ENCODE measurements at regions not wholly inside any gene's neighbourhood (a gene's known extent, or its start where the extent isn't known, plus 50 kb on each side); places are given as distances from the start of the nearest gene placed in this dataset.

DNA sequence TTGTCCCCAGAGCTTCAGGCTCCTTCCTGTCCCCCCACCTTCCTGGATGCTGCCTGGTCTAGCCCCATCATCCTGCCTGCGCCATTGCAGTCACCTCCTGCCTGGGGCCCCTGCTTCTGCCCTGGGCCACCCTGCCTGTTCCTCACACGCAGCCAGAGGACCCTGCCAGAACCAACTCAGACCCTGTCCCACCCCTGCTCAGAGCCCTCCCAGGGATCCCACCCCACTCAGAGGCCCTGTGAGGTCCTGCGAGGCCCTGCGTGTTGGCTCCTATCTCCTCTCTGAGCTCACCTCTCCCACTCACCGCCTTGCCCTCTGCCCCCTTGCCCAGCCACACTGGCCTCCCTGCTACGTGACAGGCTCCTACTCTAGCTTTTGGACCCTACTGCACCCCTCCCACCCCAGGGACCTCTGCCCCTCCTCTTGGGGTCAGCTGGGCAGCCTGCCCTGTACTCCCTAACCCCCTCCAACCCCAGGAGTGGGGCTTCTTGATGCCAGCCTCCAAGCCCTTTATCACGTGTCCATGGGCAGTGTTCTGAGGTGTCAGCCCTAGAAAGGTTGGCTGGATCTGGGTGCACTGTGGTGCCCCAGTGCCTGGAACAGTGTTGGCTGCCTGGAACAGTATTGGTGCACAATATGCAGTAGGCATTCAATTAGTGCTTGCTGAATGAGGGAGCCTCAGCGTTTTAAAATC is 68.3 kb downstream of the CEBPB start:
- DNase-seq: no peak

DNA sequence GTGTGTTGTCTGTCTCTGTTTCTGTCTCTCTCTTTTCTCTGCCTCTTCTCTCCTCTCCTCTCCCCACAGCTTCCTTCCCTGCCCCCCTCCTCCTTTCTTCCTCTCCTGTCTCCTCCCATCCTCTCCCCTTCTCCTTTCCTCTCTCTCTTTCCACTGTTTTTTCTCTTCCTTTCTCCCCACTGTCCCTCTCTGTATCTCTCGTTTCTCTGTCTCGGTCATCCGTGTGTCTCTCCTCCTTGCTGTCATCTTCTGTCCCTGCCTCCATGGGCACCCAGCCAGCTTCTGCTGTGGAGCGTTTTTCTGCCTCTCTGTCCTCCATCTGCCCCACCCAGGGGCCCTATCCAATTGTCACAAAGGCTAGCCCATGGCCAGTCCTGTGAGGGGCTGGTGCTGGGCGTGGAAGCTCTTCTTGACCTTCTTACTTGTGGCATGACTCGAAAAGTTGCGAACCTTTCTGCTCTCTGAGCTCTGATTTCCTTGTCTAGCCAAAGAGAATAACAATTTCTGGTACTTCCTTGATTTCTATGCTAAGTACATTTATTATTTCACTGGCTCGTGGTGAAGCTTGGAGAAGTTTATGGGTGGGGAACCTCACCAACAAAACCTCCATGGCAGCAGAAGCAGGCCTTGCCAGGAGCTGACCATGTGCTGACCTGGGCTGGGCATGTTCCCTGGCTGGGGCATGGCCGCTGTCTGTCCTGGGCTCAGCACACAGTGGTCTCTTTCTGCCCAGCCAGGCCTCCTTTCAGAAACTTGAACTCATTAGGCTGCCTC is 69.3 kb downstream of the CEBPB start:
- DNase-seq: no peak

DNA sequence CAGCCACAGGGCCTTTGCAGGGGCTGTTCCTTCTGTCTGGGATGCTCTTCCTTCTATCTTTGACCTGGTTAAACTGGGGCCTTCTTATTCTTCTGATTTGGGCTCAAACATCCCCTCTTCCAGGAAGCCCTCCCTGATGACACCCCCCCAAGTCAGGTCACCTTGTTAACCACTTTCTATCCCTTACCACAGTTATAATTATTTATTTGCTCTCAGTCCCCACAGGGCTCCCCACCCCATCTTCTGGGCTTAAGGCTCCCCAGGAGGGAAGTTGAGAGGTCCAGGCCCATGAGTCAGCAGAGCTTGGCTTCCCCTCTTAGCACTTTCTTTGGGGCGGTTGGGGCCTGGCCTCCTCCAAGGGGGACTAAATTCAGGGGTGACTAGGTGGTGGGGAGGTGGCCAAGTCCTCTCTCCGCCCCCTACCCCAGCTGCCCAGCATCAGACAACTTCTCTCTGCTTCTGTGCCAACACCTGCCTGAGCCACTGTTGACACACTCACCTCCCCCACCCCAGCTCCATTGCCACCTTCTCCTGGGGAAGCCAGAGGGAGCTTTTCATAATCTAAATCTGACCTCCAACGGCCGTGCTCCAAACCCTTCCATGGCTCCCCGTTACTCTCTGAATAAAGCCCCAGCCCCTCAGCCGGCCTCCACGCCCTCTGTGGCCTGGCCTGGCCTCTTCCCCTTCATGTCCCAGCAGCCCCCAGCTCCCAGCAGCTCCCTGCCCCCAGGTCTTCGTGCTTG is 70.0 kb downstream of the CEBPB start:
- DNase-seq: no peak

- no peak for DNase-seq
Observed at GRCh38 chr20:50261471-50262212, 71.0 kb downstream of the CEBPB start.

DNA sequence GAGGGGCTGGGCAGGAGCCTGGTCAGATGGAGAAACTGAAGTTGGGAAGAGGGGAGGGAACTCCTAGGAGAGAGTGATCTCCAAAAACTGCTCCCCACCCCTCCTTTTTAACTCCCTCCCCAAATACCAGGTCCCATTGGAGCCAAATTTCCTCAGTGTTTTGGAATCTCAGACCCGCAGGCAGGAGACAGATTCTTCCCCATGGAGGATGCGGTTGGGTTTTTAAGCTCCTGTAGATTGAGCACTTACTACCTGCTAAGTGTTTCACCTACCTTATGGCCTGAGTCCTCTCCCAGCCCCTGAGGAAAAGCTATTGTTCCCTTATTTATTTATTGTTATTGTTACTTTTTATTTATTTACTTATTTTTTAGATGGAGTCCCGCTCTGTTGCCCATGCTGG is 73.2 kb downstream of the CEBPB start:
- no peak for DNase-seq

DNA sequence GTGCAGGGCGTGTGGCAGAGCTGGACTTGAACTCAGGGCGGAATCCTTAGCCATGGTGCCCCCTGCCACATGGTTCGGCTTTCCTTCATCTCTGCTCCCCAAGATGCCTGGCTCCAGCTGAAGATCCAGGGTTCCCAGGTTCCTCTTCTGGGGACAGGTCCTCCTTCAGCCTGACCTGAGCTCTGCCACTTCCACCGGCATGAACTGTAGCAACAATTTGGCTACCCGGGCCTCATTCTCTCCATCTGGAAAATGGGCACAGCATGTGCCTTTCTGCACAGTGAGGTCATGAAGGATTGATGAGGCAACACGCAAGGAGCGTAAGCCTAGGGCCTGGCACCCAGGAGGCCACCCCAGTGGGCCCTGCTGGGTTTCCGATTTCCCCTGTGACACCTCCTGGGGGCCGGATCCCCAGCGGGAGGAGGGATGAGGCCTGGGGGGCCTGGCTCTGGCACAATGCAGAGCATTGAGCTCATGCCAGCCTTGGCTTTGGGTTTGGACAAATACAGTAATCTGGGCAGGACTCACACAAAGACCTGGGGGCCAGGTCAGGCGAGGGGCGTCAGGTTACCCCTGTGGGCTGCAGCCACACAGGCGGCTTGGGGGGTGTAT is 74.0 kb downstream of the CEBPB start:
- DNase-seq: no peak

- DNase-seq: no peak
Observed at GRCh38 chr20:50265245-50265946, 74.8 kb downstream of the CEBPB start.

DNA sequence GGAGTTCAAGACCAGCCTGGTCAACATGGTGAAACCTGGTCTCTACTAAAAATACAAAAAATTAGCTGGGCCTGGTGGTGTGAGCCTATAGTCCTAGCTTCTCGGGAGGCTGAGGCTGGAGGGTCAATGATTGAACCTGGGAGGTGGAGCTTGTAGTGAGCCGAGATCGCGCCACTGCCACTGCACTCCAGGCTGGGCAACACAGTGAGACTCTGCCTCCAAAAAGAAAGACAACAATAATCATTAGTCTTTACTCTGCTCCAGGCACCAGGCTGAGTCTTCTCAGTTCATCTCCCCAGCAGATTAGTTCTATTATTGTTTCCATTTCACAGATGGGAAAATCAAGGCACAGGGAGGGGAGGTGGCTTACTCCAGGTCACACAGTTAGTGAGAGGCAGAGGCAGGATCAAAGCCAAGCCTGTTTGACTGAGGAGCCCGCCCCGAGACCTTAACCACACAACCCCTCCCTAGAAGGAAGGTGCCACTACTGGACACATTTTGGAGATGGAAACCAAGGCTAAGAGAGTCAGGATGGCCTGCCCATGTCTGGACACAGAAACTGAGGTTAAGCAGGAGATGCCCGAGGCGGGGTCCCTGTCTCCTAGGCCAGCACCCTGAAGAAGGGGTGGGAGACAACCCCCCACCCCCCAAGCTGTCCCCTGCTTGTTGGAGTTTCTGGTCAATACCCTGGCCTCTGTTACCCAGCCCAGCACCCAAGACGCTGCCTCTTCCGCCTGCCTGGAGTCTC is 75.8 kb downstream of the CEBPB start:
- DNase-seq: no peak

DNA sequence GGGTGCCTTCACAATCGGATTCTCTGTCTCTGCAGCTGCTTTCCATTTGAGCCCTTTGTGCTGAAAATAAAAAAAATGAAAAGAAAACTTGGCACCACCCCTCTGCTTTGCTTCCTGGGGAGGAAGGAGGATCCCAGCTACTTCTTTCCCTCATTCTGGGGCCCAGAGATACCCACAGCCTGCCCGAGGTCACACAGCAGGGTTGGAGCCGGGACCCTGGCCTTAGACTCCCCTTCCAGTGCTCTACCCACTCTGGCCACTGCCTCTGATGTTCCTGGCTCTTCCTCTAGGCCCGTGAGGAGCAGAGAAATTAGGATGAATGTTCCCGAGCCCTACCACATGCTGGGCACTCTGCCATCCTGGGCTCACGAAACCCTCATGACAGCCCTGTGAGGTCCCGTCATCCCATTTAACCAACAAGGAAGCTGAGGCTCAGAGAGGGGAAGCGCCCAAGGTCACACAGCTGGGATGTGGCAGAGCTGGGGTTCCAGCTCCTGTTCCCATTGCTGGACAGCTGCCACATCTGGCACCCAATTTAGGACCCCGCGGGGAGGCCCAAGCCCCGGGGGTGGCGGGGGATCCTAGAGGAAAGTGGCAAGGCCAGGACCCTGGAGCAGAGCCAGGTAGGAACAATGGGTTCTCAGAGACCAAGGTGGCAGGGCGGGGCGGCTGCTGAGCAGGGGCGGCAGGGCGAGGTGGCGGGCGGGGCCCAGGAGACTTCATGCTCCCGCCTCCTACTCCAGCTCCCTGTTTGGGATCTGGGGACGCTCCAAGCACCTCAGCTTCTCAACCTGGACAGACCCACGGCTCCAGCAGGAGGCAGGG is 76.6 kb downstream of the CEBPB start:
- DNase-seq: no peak

DNA sequence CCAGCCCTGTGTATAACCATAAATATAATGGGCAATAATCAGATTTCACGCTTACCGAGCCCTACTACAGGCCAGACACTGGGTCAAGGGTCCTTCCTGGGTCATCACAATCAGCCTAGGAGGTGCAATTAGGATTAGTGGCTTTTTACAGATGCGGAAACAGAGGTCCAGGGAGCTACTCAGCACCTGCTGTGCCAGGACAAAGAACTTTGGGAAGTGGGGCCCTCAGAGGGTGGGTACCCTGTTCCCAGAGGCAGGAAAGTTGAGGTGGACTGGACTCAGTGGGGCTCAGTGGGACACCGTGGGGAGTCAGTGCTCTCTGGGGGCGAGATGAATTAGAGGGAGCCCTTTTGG is 77.2 kb downstream of the CEBPB start:
- no peak for DNase-seq

- DNase-seq: no peak
Observed at GRCh38 chr20:50269091-50270033, 78.7 kb downstream of the CEBPB start.

GRCh38 chr20:50270034-50270395 is 79.4 kb downstream of the CEBPB start:
- DNase-seq: no peak

- DNase-seq: no peak
Observed at GRCh38 chr20:50270569-50270968, 79.9 kb downstream of the CEBPB start.

- no peak for DNase-seq
Observed at GRCh38 chr20:50271176-50271575, 80.5 kb downstream of the CEBPB start.

DNA sequence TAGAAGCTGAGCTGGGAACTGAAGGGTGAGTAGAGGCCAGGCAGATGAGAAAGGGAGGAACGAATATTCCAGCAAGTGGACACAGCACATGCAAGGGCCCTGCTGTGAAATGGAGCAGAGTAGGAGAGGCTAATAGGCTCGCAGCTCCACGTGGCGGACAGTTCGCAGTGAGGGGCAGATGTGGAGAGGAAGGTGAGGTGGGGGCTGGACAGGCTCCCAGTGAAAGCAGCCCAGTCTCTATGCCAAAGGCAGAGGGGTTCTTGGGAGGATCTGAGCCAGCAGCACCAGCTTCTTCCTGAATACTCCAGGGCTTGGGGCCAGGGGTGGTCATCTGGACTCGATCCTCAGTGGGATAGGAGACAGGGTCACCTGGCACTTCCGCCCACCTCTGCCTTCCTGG is 81.0 kb downstream of the CEBPB start:
- DNase-seq: no peak

- DNase-seq: no peak
Observed at GRCh38 chr20:50272030-50272723, 81.5 kb downstream of the CEBPB start.

DNA sequence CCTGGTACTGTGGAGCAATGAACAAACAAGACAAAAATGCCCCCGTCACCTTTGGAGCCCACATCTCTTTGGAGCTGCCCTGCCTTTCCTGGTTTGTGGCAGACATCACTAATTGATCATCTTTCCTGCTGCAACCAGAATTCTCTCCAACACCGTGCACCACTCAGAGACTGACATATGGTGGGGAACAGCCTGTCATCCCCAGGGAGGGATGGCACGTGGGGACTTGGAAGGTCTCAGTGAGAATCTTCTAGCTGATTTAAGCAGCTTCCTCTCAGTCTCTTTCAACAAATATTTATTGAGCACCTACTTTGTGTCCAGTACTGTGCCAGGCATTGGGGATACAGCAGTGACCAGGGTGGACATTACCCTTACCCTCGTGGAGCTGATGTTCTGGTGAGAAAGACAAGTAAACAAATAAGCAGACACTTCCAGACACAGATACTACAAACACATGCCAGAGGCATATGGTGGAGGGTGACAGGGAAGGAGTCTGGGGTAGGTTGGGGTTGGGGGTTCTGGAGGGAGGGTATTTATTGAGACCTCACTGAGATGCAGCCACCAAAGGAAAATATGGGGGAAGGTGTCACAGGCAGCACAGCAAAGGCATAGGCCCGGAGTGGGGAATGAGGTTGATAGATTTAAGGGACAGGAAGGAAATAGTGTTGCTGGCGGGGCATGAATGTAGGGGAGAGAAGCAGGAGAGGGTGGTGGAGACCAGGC is 82.3 kb downstream of the CEBPB start:
- DNase-seq: no peak
